Left kidney (tissue), 1 donor: ENCODE measurements at regions not wholly inside any gene's neighbourhood (a gene's known extent, or its start where the extent isn't known, plus 50 kb on each side); places are given as distances from the start of the nearest gene placed in this dataset.

Experiments used
- DNase-seq: peaks from one replicate; pipeline ENCODE4 v3.0.0-alpha.2; 2013

DNA sequence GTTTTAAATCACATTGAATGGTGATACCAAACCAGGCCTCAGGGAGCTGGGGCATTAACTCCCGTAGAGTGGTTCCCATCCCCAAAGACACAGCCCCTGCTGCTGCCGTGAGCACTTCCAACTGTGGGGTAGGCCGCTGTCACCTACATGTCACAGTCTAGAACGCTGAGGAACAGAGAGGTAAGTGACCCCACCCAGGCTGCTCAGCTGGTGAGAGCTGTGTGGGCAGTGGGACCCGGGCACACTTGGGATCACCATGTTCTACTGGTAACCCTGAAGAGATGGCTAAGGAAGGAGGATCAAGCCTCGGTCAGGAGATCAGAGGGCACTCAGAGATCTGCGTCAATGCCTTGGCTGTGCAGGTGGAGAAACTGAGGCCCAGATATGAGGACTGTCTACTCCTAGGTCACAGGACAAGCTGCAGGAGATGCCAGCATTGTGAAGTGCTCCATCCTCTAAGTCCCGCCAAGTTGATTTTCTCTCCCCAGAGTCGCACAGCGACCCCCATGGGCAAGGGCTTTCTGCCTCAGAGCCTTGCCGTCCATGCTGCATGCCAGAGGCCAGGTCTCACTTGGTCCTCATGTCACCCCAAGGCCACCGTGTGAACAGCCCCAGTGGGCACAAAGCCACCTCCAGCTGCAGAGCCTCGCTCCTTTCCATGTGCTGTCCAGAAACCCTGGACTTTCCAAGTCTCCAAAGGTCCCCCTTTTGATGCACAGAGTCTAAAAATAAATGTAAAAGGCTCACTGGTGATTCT is 144.2 kb upstream of the OTOS start:
- no peak for DNase-seq

DNA sequence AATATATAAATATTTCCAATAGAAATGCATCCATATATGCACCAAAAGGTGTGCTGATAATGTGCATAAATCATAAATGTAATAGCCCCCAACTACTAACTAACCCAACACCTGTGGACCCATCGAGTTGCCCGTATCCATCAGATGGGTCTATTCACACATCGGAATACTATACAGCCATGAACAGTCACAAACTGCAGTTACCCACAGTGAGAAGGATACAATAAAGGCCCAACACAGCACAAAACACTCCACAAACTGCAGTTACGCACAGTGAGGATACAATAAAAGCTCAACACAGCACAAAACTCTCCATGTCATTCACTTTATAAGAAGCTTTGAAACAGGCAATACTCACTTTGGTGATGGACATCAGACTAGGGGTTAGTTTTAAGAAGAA is 145.3 kb upstream of the OTOS start:
- DNase-seq: no peak

DNA sequence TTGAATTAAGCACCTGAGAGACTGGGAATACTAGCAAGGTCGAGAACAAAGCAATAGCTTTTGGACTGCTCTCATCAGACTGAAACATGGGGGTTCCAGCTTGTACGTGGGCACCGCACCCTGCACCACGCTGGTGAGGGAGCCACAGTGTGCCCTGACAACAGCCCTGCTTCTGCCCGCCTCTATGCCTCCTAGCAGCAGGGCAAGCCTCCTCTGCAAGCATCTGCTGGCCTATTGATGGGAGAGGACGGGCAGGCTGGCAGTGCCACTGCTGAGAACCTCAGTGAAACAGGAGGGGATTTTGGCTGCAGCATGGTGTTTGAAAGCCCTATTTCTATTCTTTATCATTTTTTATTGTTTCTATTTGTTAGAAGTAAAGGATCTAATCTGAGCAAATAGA is 146.1 kb upstream of the OTOS start:
- DNase-seq: no peak

DNA sequence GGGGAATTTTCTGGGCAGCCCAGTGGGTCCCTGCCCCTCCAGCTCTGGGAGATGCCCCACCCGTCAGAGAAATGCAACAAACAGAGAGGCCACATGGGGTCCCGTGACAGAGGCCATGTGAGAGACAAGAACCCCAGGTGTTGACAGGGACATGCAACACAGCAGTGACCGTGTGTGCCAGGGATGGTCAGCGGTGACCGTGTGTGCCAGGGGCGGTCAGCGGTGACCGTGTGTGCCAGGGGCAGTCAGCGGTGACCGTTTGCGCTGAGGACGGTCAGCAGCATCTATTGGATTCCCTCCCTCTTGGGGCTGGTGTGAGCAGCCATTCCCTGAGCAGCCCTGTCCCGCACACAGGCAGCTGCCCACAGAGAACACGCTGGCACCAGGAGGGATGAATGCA is 146.6 kb upstream of the OTOS start:
- DNase-seq: no peak

DNA sequence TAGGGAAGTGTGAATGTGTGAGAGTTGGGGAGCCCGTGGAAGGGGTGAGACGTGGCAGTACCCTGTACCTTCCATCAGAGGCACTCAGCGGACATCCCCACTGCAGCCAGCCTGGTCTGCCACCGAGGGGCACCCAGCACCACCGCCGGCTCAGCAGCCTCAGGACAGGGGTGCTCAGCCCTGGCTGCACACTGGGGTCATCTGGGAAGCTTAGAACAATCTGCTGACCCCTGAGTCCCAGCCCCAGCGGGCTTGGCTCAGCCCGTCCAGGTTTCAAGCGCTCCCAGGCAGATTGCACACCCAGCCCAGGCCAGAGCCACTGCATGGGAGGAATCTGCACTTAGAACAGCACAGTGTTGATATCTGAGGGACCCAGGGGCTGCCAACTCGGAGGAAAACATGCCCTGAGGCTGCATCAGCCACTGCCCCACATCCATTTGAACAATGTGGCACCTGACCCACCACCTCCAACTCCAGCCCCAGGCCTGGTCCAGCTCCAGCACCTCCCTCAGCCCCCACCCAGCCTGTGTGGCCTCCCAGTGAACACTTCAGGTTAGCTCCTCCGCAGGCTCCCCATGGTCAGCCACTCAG is 147.1 kb upstream of the OTOS start:
- no peak for DNase-seq

DNA sequence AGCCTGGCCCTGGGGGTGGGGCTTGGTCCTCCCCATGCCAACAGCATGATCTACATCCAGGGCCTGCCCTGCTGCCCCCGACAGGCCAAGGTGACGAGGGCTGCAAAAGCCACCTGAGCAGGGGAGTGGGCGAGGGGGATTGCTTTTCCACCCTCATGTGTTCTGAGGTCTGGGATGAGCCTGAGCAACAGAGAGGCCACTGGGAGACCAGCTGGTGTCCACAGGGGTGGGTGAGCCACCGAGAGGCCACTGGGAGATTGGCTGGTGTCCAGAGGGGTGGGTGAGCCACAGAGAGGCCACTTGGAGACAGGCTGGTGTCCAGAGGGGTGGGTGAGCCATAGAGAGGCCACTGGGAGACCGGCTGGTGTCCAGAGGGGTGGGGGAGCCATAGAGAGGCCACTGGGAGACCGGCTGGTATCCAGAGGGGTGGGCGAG is 147.4 kb upstream of the GPC1 start:
- DNase-seq: no peak

DNA sequence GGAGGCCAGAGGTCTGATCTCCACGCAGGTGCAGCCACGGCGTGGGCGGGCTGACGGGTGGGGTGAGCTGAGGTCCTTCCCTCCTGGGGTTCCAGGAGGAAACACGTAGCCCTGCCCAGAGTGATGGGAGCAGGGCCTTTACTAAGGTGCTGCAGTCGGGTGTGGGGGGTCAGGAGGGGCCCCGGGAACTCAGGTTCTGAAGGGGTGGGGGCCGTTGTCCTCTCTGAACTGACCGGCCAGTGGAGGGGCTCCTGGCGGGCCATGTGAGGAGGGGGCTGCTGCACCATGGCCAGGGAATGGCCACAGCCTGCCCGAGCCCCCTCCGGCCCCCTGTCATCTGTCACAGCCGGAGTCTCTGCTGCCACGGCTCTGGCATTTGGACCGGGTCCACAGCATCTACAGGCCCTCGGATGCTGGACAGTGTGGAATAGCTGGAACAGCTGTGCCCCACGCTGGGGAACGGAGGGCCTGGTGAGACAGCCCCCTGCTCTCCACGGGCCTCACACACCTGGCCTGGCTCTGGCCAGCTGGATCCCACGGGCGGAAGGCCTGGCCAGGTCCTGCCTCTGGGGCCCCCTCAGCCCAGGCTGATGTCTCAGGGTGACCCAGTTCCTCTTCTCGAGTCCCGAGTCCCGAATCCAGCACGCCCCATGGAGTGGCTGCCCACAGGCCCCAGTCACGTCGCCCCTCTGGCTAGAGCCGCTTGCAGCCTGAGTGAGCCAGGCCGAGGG is 145.6 kb upstream of the GPC1 start:
- no peak for DNase-seq

DNA sequence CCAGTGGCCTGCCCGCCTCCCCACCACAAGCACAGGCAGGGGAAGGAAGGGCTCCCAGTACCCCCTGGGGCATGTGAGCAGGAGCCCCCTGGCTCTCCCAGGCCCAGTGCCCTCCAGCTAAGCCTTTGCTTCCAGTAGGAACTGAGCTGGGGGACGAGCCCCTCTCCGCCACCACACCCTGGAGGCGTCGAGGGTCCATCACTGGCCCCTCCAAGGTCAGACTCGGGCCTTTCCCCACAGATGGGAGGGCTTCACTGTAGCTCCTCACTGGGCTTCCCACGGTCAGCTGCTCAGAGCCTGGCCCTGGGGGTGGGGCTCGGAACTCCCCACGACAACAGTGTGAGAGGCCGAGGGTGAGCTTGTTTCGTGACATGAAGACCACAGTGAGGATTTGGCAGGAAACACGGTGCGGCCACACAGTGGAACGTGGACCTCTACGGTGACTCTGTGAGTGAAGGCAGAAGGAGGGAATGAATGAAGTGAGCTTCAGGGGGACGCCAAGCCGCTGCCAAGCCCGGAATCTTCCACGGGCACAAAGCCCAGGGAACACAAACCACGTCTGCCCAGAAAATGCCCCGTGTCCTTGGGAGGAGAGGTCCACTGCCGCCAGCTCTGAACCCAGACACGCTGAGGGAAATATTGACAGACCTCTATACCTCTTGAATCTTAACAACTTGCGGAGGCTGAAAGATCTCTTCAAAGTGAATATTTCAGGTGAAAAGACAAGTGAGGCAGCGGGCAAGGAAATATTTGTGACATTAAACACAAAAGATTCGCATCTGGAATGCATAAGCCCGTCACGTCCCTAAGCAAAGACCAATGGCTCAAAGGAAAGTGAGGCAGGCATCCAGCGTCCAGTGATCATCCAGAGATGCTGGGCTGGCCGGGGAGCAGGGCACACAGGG is 144.8 kb upstream of the GPC1 start:
- no peak for DNase-seq

DNA sequence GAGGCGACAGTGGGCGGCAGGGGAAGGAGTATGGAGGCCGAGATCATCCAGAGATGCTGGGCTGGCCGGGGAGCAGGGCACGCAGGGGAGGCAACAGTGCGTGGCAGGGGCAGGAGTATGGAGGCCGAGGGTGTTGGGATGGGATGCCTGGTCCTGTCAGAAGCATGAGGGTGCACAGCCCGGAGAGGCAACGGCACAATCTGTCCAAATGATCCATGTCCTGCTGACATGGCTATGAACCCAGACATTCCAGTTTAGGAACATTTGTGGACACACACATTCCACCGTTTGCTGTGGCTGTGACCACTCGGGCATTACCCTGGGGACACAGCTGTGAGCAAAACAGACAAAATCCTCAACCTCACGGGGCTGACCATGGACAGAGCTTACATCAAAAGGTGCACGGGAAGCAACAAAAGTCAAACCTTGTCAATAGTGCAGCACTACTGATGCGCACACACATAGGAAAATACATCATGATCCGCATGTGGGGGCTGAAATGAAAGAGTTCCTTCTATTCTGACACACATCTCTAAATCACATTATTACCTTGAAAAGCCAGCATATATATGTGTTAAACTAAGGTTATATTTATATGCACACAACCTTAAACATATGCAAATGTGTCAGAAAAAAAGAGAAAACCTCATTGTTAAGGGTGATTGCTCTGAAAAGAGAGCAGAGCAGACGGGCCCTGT is 144.0 kb upstream of the GPC1 start:
- peak; percentile 20 for DNase-seq

DNA sequence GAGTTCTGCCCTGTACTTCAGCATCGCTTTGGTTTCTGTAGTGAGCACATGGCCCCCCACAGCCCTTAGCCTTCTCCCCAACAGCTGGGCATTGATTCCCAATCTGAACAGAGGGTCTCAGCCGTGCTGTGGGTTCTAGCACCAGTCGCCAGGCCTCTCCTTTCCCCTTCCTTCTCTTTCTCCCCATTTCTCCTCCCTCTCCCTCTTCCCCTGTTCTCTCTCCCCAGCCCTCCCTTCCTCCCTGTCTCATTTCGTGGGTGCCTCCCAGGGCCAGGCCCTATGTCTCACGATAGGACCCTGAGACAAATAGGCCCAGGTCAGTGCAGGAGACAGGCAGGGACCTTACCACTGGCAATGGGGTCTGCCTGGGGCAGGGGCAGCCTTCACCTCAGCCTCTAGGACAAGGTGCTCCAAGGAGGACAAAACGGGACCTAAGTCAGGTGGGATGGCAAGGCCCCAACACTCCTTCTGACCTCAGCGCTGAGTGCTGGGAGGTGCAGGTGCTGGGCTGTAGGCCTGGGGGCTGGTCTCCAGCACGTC is 143.4 kb upstream of the GPC1 start:
- no peak for DNase-seq

DNA sequence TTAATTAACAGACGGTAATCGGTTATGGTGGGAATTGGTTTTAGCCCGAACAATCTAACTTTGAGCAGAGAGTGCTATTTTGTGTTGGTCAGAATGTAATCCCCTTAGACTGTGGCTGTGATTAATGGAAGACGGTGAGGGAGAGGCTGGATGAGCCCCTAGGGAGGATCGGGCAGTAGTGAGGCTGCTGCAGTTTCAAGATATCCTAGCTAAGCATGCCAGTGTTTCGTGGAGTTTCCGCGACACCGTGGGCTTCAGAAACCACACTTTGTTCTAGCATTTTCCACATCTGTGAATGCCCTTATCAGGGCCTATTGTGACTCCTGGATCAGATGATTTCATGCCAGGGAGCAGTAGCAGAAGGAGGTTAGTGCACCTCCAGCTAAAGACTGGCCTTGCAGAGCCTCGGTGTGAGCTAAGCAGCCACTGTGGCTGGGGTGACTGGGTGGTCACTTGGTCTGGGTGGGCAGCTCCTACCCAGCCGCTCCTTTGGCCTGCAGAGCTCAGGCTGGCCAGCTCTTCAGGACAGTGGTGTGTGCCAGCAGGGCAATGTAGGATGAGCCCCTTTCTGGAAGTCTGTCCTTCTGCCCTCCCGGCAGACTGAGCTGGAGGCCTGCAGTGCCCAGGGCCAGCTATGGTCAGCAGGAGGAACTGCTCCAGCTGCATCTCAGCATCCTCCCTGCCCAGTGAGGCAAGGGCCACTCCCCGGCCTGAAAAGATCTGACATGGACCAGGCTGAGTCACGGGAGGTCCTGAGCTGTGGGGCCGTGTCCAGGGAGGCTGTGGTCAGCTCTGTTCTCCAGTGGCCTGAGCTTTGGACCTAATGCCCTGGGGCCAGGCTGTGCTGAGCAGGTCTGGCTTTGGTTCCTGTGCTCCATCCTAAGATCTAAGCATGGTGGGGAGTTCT is 142.6 kb upstream of the GPC1 start:
- DNase-seq: no peak

DNA sequence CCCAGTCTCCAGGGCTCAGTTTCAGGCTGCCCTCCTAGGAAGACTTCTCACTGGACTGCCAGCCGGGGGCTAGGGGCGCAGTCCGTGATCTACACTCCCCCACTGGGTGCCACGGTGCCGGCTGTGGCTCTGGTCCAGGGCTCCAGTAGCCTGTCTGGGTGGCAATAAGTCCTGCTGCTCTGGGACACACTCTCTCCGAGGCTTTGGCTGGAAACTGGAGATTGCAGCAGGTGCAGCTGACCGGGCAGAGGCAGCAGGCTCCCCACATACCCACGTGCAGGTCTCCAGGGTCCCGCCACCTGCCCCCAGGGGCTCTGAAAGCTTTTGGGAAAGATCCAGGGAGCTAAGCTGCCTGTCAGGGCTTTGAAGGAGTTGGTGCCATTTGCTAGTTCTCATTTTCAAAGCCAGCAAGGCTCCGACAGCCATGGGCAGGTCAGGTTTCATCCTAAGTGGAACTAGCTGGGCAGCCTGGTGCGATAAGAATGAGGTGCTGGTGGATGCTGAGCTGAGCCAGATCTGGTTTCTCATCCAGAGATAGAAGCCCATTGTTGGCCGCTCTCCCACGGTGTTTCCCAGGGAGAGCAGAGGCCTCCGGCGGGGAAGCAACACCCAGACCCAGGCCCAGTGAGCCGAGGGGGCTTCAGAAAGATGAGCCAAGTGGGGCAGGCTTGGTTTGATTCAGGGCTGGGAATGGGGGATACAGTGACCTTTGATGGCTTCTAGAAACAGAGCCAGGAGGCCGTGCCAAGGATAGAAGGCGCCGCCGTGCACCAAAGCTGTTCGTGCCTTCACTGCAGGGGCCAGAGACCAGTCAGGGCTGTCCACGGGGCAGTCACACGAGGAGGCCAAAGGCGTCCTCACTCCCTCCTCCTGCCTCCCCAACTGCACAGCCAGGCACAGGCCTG is 141.7 kb upstream of the GPC1 start:
- DNase-seq: peak; percentile 14

DNA sequence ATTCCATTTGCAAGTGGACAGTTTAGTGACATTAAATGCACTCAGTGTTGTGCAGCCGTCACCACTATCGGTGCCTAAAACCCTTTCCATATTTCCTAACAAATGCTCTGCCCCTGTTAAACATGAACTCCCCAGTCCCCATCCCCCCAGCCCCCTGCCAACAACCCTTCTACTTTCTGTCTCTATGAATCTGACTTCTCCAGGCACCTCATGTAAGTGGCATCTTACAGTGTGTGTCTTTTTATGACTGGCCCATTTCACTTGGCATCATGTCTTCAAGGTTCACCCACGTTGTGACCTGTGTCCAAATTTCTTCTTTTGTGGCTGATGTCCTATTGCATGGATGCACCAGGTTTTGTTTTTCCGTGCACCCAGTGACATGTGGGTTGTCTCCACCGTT is 140.9 kb upstream of the GPC1 start:
- DNase-seq: no peak

DNA sequence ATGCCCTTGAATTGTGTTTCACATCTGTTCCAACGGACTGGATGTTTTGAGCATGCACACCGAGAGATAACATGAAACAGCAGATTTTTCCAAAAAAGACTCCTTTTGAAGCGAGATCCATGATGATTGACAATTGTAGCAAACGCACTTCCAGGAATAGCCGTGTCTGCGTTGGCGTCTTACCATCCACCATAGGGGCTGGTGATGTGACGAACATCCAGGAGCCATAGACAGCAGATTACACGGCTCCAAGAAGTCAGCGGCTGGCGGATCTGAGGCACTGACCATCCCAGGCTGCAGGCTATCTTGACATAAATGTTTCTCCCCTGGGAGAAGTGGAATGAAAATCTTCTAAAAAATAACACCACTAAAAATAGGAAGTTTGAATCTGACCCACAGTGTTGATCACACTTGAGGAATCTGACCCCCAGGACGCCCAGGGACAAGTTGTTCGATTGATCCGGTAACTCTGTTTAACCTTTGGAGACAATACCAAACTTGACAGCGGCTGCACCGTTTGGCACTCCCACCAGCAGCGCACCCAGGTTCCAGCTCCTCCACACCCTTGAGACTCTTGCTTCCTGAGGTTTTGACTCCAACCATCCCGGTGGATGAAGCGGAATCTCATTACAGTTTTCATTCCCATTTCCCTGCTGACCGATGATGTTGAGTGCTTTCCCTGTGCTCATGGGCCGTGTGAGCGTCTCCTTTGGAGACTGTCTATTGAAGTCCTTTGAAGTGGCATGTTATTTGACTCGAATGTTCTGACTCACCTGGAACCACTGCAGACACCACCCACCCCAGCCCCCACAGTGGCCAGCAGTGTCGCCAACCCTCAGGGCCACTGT is 140.0 kb upstream of the GPC1 start:
- DNase-seq: no peak

DNA sequence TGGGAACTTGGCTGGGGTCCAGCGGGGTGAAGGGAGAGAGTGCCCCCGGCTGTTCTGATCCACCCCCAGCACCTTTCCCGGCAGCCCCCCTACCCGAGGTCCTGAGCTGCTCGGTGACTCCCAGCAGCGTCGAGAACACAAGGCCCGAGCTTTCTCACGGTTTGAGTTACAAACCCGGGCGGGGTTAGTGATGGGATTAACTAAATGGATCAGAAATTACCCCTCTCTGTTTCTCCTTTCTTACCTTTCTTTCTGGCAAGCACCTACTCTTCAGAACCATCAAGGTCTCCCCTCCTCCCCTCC is 139.4 kb upstream of the GPC1 start:
- DNase-seq: no peak

DNA sequence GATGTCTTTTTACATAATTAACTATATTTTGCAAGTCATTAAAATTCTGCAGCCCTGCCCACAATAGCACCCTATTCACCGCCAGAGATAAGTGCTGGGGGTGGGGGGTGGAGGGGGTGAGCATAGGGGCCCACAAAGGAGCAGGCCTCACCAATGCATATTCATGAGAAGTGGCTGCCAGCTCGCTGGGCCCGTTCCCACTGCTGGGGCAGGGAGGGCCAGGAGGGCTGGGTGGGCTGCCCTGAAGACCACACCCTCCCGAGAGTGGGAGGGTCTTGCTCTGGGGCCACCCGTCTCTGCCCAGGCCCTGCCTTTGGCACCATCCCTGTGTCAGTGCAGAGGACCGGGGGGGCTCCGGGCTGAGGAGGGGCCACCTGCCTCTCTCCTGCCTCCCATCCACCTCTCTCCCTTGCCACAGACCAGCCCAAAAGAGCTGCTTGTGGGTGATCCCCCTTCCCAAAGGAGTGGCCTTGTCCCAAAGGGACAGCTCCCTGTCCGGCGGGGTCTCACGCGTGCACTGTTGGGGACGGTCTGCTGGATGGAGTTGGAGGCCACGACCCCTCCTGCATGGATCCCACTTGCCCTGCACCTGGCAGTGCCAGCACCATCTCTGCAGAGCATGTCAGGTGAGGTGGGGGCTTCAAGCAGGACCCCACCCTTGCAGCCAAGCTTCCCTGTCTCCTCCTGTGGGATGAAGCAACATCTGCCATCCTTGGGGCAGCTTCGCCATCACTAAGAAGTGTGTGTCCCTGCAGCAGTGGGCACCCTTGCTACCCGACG is 138.8 kb upstream of the GPC1 start:
- no peak for DNase-seq

DNA sequence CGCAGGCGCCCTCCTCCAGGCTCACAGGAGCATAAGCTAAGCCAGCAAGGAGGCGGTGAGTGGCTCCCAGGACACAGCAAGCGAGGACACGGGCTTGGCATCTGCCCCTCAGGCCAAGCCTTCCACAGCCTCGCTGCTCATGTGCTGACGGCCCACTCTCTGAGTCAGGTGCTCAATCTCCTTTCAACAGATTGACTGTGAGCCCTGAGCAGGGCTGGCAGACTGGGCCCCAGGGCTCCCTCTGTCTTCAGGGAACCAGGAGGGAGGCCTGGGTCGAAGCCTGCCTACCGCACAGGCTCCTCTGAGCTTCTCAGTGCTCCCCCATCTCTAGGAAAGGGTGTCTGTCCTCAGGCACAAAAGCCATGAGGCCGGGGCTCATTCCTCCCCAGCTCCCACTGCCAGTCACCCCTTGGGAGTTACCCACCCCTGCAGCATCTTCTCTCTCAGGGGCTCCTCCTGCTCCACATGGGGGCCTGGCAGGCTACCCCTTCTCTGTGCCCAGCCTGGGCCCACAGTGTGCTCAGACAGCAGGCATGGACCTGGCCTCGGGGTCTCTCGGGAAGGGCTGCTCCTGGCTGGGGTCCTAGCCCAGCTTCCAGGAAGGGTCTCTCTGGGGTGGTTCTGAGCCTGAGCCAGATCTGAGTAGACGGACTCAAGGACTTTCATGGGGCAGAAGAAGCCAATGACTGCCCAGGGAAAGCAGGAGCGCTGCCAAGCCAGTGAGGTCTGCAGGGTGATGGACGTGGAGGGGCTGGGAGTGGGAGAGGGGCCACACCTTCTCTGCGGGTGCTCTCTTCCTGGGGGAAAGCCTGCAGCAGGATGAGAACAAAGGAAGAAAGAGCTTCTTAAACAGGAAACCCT is 138.0 kb upstream of the GPC1 start:
- DNase-seq: no peak
